B cell (primary cell): ENCODE measurements at regions not wholly inside any gene's neighbourhood (a gene's known extent, or its start where the extent isn't known, plus 50 kb on each side); places are given as distances from the start of the nearest gene placed in this dataset.
A peak's percentile ranks its signal among the peaks of the same experiment; 100 is the strongest.

Experiments
- ATAC-seq: fragments of 200-7000 bp; cut with Tn5 transposase; one replicate; pipeline ENCODE4 v1.10.0; 2021; ENCODE audit warnings: low read depth, mild to moderate bottlenecking, moderate number of reproducible peaks, moderate library complexity
- CTCF ChIA-PET: fragments of 350-600 bp; sonication (Branson Sonifier 250); formaldehyde crosslinking; loops from one replicate; lab custom pipeline; 2021; ENCODE audit warnings: antibody characterized with exemption, inconsistent platforms; lab: Charles Lee
- POLR2A ChIA-PET: fragments of 350-600 bp; sonication (Branson Sonifier 250); formaldehyde crosslinking; loops from one replicate; lab custom pipeline; 2021; ENCODE audit warnings: antibody characterized with exemption; lab: Charles Lee
- DNase-seq: peaks from one replicate; pipeline ENCODE4 v3.0.0; 2013
- H2AFZ ChIP-seq: 2 replicates; pipeline ENCODE4 v1.6.1; 2012; ENCODE audit warnings: mild to moderate bottlenecking, low read depth, low read length; ENCODE audit not compliant: insufficient read depth, poor library complexity, severe bottlenecking
- H3K27ac ChIP-seq, 2 donors: 1 replicate in 1 of 2; 2 replicates in 1 of 2; pipeline ENCODE4 v1.5.1; 2012 to 2013; ENCODE audit warnings: low read length in 2 of 2, mild to moderate bottlenecking in 2 of 2, moderate library complexity in 1 of 2
- H3K27me3 ChIP-seq, 4 experiments: fragments of 200-600 bp in 1 of 4; sonication (generic) in 1 of 4; replicated peaks in 1 of 4; 1 replicate in 2 of 4; 2 replicates in 2 of 4; pipeline versions ENCODE4 v1.6.1 to v1.7.0; 2013 to 2016; ENCODE audit warnings: low read length in 3 of 4, mild to moderate bottlenecking in 2 of 4, mixed read lengths in 1 of 4, moderate library complexity in 1 of 4; ENCODE audit not compliant: insufficient read depth in 4 of 4, control insufficient read depth in 3 of 4; ENCODE audit errors: control extremely low read depth in 1 of 4
- H3K36me3 ChIP-seq, 2 experiments: replicated peaks in 1 of 2; 1 replicate in 1 of 2; 2 replicates in 1 of 2; pipeline versions ENCODE4 v1.6.1 to v1.7.1; 2013; ENCODE audit warnings: low read length in 1 of 2; ENCODE audit not compliant: insufficient read depth in 2 of 2, control insufficient read depth in 1 of 2; ENCODE audit errors: control extremely low read depth in 1 of 2, extremely low read depth in 1 of 2
- H3K4me1 ChIP-seq, 2 donors: fragments of 200-600 bp in 1 of 2; sonication (generic) in 1 of 2; 1 replicate in 1 of 2; 2 replicates in 1 of 2; pipeline versions ENCODE4 v1.5.1 to v1.6.1; 2013 to 2017; ENCODE audit warnings: low read length in 2 of 2; ENCODE audit not compliant: control insufficient read depth in 2 of 2, insufficient read depth in 2 of 2
- H3K4me2 ChIP-seq: replicated peaks from 2 replicates; pipeline ENCODE3; 2012; ENCODE audit warnings: mild to moderate bottlenecking, low read depth, low read length; ENCODE audit not compliant: poor library complexity, severe bottlenecking
- H3K4me3 ChIP-seq, 5 experiments: fragments of 200-600 bp in 1 of 5; sonication (generic) in 1 of 5; 1 replicate in 3 of 5; 2 replicates in 2 of 5; pipeline versions ENCODE4 v1.5.1 to v1.7.0; 2011 to 2016; ENCODE audit warnings: low read length in 4 of 5, mild to moderate bottlenecking in 4 of 5, low read depth in 2 of 5, control low read depth in 1 of 5, moderate library complexity in 1 of 5; ENCODE audit not compliant: insufficient read depth in 1 of 5; ENCODE audit errors: control extremely low read depth in 1 of 5, extremely low read depth in 1 of 5
- H3K79me2 ChIP-seq: fragments of 200-600 bp; sonication (generic); one replicate; pipeline ENCODE4 v1.6.0; 2016; ENCODE audit warnings: low read length; ENCODE audit not compliant: control insufficient read depth, insufficient read depth
- H3K9ac ChIP-seq: fragments of 200-600 bp; sonication (generic); 2 replicates; pipeline ENCODE4 v1.6.1; 2017; ENCODE audit warnings: mild to moderate bottlenecking, low read length, moderate library complexity
- H3K9me3 ChIP-seq, 3 donors: one replicate each; pipeline versions ENCODE4 v1.6.1 to v1.7.1; 2013; ENCODE audit warnings: low read length in 2 of 3; ENCODE audit not compliant: control insufficient read depth in 2 of 3, insufficient read depth in 1 of 3; ENCODE audit errors: control extremely low read depth in 1 of 3
- H4K20me1 ChIP-seq: 2 replicates; pipeline ENCODE4 v1.6.0; 2012; ENCODE audit warnings: mild to moderate bottlenecking, low read length; ENCODE audit not compliant: insufficient read depth, control insufficient read depth, poor library complexity, severe bottlenecking
- H3K27ac Mint-ChIP-seq: one replicate; pipeline ENCODE4 v1.8.0; 2021; ENCODE audit warnings: mixed read lengths
- H3K27me3 Mint-ChIP-seq: one replicate; pipeline ENCODE4 v1.8.0; 2021; ENCODE audit warnings: mixed read lengths
- H3K4me1 Mint-ChIP-seq: one replicate; pipeline ENCODE4 v1.8.0; 2021; ENCODE audit warnings: mixed read lengths
- H3K4me3 Mint-ChIP-seq: one replicate; pipeline ENCODE4 v1.8.0; 2021; ENCODE audit warnings: mixed read lengths
- H3K9me3 Mint-ChIP-seq: one replicate; pipeline ENCODE4 v1.8.0; 2022; ENCODE audit warnings: mixed read lengths; ENCODE audit not compliant: insufficient read depth
- CTCF ChIP-seq: fragments of 200-600 bp; IDR thresholded peaks from one replicate; pipeline ENCODE4 v1.8.0; 2022; ENCODE audit warnings: antibody characterized with exemption, mild to moderate bottlenecking
- EZH2 ChIP-seq: IDR thresholded peaks from 2 replicates; pipeline ENCODE4 v1.6.1; 2012; ENCODE audit warnings: borderline replicate concordance, low read depth, mild to moderate bottlenecking, moderate library complexity, low read length; ENCODE audit not compliant: insufficient read depth, poor library complexity, severe bottlenecking
- WGBS: methylation state at CpG from one replicate; pipeline ENCODE4 v1.1.5; 2013; ENCODE audit warnings: missing lambda C conversion rate; ENCODE audit not compliant: insufficient coverage; 5-methylcytosine and 5-hydroxymethylcytosine counted together
- intact Hi-C: fragments of 100-400 bp; cut with micrococcal nuclease; formaldehyde crosslinking; loops from one replicate; pipeline ENCODE4 v1.10.0; 2022

DNA sequence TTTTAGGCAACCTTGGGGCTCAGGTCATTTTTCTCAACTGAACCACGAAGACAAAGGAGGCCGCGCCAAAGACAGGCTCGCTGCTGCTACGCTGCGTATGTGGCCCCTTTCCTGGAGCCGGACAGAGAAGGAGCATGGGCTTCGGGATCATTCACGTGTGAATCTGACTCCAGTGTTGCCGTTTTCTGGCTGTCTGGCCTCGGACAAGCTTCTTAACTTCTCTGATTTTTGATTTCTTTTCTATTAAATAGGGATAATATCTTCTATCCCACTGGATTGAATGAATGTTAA, 50.8 kb upstream of the ZNF366 start:
- Histone ChIP-seq H3K27ac (no peak overlapping the region), H4K20me1 (no peaks in the 10 kb centered on the region), H3K27me3 (peaks cover 0 to 14% (median 2%) of the 10 kb centered on the region in 4 experiments), H3K36me3 (no peaks in the 10 kb centered on the region), H3K4me2 (no peak overlapping the region), H3K9me3 (no peaks in the 10 kb centered on the region), H3K9ac (no peak overlapping the region), H2AFZ (no peak overlapping the region), H3K4me3 (no peak overlapping the region), H3K79me2 (no peaks in the 10 kb centered on the region), H3K4me1 (peaks cover 12 to 16% of the 10 kb centered on the region in 2 donors)
- H3K4me1 Mint-ChIP-seq = peaks cover 16% of the 10 kb centered on the region
- H3K9me3 Mint-ChIP-seq = no peaks in the 10 kb centered on the region
- peaks cover 33% of the 10 kb centered on the region for H3K27me3 Mint-ChIP-seq
- TF ChIP-seq CTCF (no peak), EZH2 (no peak)
- H3K4me3 Mint-ChIP-seq = no peak overlapping the region
- intact Hi-C loops = no loop called here
- 95% methylated on average over 7 of the region's 11 CpGs for WGBS
- CTCF ChIA-PET = interaction anchor here (1.1 to 2.3 kb wide), 2 partner anchors 53 to 192 kb away, joined by 3 to 7 read pairs; no protein-coding TSS in a partner anchor
- no peak overlapping the region for H3K27ac Mint-ChIP-seq
- POLR2A ChIA-PET = no interaction called here
- no peak for DNase-seq
- no peak for ATAC-seq

- H3K4me2 ChIP-seq = peak overlapping the region; percentile 85
- no peaks in the 10 kb centered on the region for H3K36me3 ChIP-seq
- peak overlapping the region; percentile 69 for H3K9ac ChIP-seq
- ATAC-seq (peak; percentile 25), DNase-seq (no peak)
- Mint-ChIP-seq H3K27me3 (peaks cover 36% of the 10 kb centered on the region), H3K27ac (no peak overlapping the region), H3K9me3 (no peaks in the 10 kb centered on the region), H3K4me1 (peaks cover 16% of the 10 kb centered on the region), H3K4me3 (peak overlapping the region; percentile 85)
- POLR2A ChIA-PET = no interaction called here
- H3K27ac ChIP-seq = peak overlapping the region in 1 of 2 donors; percentile 22
- intact Hi-C loops = no loop called here
- peak overlapping the region in 4 of 5 experiments; percentile 36 to 58 (median 52) for H3K4me3 ChIP-seq
- TF ChIP-seq CTCF (no peak), EZH2 (no peak)
- no peaks in the 10 kb centered on the region for H3K79me2 ChIP-seq
- H3K4me1 ChIP-seq = peaks cover 12 to 16% of the 10 kb centered on the region in 2 donors
- H4K20me1 ChIP-seq = no peaks in the 10 kb centered on the region
- peaks cover 0 to 16% (median 2%) of the 10 kb centered on the region in 4 experiments for H3K27me3 ChIP-seq
- no peaks in the 10 kb centered on the region for H3K9me3 ChIP-seq
- CTCF ChIA-PET = interaction anchor here (0.6 to 2.3 kb wide), 5 partner anchors 10 to 395 kb away, joined by 3 to 7 read pairs (median 3); no protein-coding TSS in a partner anchor
- 44% methylated on average over 12 of the region's 18 CpGs for WGBS
- peak overlapping the region; percentile 84 for H2AFZ ChIP-seq
Observed at GRCh38 chr5:72557167-72558045, 50.2 kb upstream of the ZNF366 start.
